Spinal cord (tissue), 9 donors: ENCODE measurements at regions not wholly inside any gene's neighbourhood (a gene's known extent, or its start where the extent isn't known, plus 50 kb on each side); places are given as distances from the start of the nearest gene placed in this dataset.

Experiments used
- DNase-seq, 6 donors: peaks; one replicate each; pipeline versions ENCODE4 v3.0.0 to v3.0.0-alpha.2; 2013 to 2015; ENCODE audit warnings: low spot score in 6 of 6, low read depth in 4 of 6
- H3K27ac ChIP-seq: one replicate; pipeline ENCODE4 v1.5.1; 2013; ENCODE audit warnings: low read depth, low read length, control low read depth
- H3K27me3 ChIP-seq: one replicate; pipeline ENCODE4 v1.6.1; 2013; ENCODE audit warnings: low read length; ENCODE audit not compliant: control insufficient read depth, insufficient read depth
- H3K36me3 ChIP-seq: one replicate; pipeline ENCODE4 v1.6.1; 2013; ENCODE audit warnings: low read length; ENCODE audit not compliant: control insufficient read depth, insufficient read depth
- H3K4me1 ChIP-seq: one replicate; pipeline ENCODE4 v1.6.1; 2013; ENCODE audit warnings: low read length; ENCODE audit not compliant: control insufficient read depth, insufficient read depth
- H3K4me3 ChIP-seq: one replicate; pipeline ENCODE4 v1.5.1; 2013; ENCODE audit warnings: low read depth, low read length, control low read depth
- H3K9me3 ChIP-seq: one replicate; pipeline ENCODE4 v1.6.1; 2013; ENCODE audit warnings: low read length; ENCODE audit not compliant: control insufficient read depth, insufficient read depth
- WGBS: methylation state at CpG from one replicate; pipeline ENCODE4 v1.1.5; 2013; ENCODE audit warnings: missing lambda C conversion rate; ENCODE audit not compliant: insufficient coverage; 5-methylcytosine and 5-hydroxymethylcytosine counted together
- donor health status: healthy.

DNA sequence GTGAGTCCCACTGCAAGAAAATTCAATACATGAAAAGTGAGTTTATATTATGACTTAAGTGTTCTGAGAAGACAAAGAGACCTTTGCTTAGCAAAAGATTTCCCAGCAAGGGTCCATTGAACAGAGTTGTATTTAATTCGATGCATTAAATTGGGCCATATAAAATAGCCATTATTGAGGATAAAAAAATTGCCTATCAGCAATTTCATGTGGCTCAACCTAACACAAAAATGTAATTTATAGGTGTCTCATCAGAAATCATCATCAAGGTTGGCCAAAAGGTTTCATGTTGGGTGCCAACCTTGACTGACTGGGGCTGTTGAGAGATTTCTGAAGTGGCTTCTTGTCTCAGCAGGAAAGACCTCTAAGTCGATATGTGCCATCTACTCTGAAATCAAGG is 84.8 kb upstream of the TOX3 start:
- H3K4me1 ChIP-seq: peaks cover 4% of the 10 kb centered on the region
- no peak for DNase-seq
- H3K36me3 ChIP-seq: no peaks in the 10 kb centered on the region
- no CpG with 5 or more reads among the region's 2 CpGs for WGBS
- no peak overlapping the region for H3K27ac ChIP-seq
- H3K4me3 ChIP-seq: no peak overlapping the region
- H3K27me3 ChIP-seq: no peaks in the 10 kb centered on the region
- H3K9me3 ChIP-seq: no peaks in the 10 kb centered on the region

DNA sequence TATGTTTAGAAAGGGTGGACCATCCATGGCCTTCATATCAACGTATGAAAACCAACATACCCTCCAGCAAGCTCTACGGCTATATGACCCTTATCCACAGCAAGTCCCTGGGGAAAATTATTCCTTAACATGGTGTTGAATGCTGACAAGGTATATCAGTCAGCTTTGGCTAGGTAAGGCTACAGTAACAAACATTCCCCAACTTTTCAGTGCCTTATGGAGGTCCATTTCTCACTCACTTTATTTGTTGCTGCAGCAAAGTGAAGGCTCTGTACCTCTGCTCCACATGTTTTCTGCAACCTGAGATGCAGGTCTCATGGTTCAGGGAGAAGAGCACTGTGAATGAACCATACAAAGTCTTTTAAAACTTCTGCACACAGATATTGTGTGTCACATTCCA is 83.8 kb upstream of the TOX3 start:
- no peak overlapping the region for H3K4me3 ChIP-seq
- no peaks in the 10 kb centered on the region for H3K9me3 ChIP-seq
- H3K27me3 ChIP-seq: no peaks in the 10 kb centered on the region
- no peak for DNase-seq
- peaks cover 4% of the 10 kb centered on the region for H3K4me1 ChIP-seq
- WGBS: no CpG with 5 or more reads among the region's 2 CpGs
- H3K27ac ChIP-seq: no peak overlapping the region
- no peaks in the 10 kb centered on the region for H3K36me3 ChIP-seq

DNA sequence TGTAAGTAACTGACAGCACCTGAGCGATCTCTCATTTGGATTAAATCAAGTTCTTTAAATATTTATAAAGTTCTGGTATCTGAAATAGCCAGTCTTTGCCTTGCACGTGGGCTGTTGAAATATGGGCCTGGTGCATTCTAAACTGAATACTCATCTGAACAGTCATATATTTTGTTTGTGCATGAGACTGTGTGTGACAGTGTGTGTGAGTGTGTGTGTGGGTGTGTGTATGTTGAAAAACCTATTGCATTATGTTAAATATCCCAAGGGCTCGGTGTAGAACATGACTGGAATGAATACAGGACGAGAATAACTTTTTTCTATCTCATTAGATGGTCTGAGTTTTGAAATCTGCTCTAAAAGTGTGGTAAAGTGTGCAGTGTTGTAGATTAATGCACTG is 82.4 kb upstream of the TOX3 start:
- Histone ChIP-seq H3K4me3 (no peak overlapping the region), H3K36me3 (no peaks in the 10 kb centered on the region), H3K27ac (no peak overlapping the region), H3K27me3 (no peaks in the 10 kb centered on the region), H3K9me3 (no peaks in the 10 kb centered on the region), H3K4me1 (peaks cover 4% of the 10 kb centered on the region)
- peak in 1 of 6 donors; percentile 47 for DNase-seq
- no CpG with 5 or more reads among the region's 4 CpGs for whole genome bisulfite sequencing

DNA sequence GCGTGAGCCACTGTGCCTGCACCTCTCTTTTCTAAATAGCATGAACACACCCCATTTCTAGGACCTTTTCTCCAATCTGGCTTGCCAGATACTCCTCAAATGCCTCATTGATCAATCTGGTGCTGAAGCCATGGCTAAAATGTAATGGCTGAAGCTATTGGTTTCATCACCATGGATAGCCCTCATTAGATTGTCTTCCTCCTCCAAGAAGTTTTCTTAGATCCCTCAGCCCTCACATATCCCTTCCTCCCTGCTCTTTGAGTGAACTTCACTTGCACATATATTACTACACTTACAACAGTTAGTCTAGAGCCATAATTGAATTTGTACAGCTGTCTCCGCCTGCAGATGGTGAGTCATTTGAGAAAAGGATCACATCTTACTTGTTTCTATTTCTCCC is 77.9 kb upstream of the TOX3 start:
- no peaks in the 10 kb centered on the region for H3K4me1 ChIP-seq
- DNase-seq: peak in 1 of 6 donors; percentile 12
- H3K4me3 ChIP-seq: no peak overlapping the region
- no peaks in the 10 kb centered on the region for H3K36me3 ChIP-seq
- no peaks in the 10 kb centered on the region for H3K27me3 ChIP-seq
- WGBS: 83% methylated on average over 1 of the region's 2 CpGs
- H3K9me3 ChIP-seq: no peaks in the 10 kb centered on the region
- no peak overlapping the region for H3K27ac ChIP-seq

DNA sequence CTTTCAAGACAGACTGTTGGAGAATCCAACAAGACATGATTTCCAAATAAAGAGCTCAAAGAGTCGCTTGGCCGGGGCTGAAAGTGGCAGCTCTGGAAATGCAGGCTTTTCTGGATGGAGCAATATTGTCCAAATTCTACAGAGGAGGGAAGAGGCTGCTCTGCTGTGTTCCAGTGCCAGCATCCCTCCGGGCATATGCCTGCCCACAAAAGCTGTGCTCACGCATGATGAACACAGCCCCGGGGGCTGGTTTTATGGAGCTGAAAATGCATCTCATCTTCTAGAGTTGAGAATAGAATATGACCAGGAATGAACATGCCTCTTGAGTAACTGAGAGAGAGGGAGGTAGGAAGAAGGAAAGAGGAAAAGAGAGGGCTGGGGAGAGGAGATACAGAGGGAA is 74.7 kb upstream of the TOX3 start:
- DNase-seq: peak in 1 of 6 donors; percentile 49
- H3K36me3 ChIP-seq: no peaks in the 10 kb centered on the region
- no peaks in the 10 kb centered on the region for H3K27me3 ChIP-seq
- no peaks in the 10 kb centered on the region for H3K4me1 ChIP-seq
- no peaks in the 10 kb centered on the region for H3K9me3 ChIP-seq
- H3K27ac ChIP-seq: no peak overlapping the region
- WGBS: 28% methylated on average over 5 of the region's 5 CpGs
- H3K4me3 ChIP-seq: no peak overlapping the region

DNA sequence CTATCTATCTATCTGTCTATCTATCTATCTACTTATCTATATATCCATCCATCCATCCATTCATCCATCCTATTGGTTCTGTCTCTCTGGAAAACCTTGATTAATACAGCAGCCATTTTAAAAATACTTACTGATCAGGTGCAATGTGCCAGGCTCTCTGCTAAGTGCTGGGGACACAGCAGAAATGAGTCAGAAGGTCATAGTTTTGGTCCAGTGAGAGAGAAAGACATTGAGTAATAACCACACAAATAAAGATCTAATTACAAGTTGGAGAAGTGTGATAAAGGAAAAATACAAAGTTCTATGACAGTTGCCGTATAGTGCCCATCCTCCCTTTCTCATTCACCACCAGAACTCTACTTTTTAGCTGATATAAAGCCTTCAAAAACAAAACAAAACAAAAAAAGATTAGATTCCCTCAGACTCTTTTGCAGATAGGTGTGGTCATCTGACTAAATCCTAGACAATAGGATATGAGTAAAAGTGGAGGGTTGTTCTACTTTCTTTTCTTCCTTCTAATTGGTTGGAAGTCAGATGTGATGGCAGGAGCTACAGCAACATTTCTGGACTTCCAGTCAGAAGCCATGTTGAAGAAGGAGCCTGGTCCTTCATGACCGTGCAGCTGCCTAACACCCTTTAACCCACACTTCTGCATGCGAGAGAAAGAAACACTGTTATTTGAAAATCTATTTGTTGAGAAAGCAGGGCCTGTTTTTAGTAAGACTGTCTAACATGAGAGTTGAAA is 72.0 kb upstream of the TOX3 start:
- WGBS: no CpG with 5 or more reads among the region's 3 CpGs
- no peak overlapping the region for H3K27ac ChIP-seq
- DNase-seq: no peak
- no peaks in the 10 kb centered on the region for H3K36me3 ChIP-seq
- H3K9me3 ChIP-seq: no peaks in the 10 kb centered on the region
- H3K27me3 ChIP-seq: no peaks in the 10 kb centered on the region
- H3K4me3 ChIP-seq: no peak overlapping the region
- no peaks in the 10 kb centered on the region for H3K4me1 ChIP-seq

DNA sequence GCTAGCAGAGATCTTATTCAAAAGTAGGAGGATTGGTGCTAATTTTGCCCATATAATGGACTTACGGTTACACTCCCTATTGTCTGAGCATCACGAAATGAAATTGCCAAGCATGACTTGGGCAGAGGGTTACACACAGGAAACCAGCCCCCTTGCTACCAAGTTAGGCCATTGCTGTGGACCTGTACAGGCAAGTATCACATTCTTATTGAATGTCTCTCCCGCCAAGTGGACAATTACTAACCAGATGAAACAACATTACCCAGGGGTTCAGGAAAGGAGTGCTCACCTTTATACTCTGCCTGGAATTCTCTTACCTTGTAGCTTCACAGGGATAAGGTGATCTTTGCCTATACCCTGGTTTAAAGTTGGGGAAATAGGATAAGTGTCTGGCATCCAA is 70.6 kb upstream of the TOX3 start:
- Histone ChIP-seq H3K36me3 (no peaks in the 10 kb centered on the region), H3K27me3 (no peaks in the 10 kb centered on the region), H3K4me3 (no peak overlapping the region), H3K9me3 (no peaks in the 10 kb centered on the region), H3K27ac (no peak overlapping the region), H3K4me1 (no peaks in the 10 kb centered on the region)
- 50% methylated on average over 2 of the region's 3 CpGs for WGBS
- DNase-seq: no peak

DNA sequence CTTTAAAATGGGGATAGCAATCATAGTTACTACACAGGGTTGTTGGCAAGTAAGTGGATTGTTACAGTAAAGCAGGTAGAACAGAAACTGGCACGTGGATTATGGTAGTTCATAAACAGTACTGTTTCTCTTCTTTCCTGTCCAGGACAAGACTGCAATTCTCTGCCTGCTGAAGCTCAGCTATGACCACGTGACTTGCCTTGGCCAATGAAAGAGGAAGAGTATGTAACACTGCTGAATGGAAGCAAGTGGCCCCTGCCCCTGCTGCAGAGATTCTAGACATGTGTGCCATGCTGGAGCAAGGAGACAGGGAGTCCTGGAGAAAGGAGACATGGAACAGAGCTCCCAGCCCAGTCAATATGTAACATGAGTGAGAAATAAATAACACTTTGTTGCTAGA is 66.6 kb upstream of the TOX3 start:
- no peak overlapping the region for H3K27ac ChIP-seq
- 100% methylated on average over 2 of the region's 2 CpGs for WGBS
- H3K27me3 ChIP-seq: no peaks in the 10 kb centered on the region

DNA sequence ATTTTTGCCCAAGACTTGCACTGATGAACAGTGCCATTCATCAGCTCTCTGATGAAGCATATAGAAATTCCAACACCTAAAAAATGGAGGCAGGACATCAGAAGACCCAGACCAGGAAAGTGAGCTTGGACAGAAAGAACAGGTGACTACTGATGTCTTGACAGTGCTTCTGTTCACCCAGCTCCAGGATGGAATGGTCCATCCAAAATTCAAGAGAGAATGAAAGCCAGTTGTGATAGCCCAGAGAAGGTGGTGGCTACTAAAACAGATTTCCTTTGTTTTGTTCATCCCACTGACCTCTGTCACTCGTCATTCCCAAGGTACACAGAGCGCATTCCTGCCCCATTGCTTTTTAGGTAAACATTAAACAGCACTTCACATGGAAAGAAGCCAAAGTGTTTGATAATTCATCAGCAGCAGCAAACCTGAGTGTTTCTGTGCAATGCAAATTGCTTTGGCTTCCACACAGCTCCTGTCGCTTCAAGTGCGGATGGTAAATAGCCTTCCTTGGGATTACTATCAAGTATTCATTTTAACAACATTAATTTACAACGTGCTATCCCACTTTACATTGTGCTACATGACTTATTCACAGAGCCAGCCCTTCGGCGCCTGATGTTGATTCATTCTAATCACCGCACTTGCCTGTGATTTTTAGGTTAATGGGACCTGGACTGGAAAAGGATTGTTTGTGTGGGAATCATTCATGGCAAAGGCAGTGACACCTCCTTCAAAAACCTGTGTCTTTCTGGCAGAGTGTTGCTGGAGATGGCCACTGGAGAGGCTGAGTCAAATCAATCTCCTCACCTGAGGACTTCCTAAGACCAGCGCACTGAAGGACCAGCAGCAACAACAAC is 65.1 kb upstream of the TOX3 start:
- WGBS: 51% methylated on average over 4 of the region's 9 CpGs
- Histone ChIP-seq H3K36me3 (no peaks in the 10 kb centered on the region), H3K27me3 (no peaks in the 10 kb centered on the region), H3K4me3 (no peak overlapping the region), H3K4me1 (no peaks in the 10 kb centered on the region), H3K27ac (no peak overlapping the region), H3K9me3 (no peaks in the 10 kb centered on the region)
- DNase-seq: peak in 1 of 6 donors; percentile 66

More for the DNA sequence above, 66.6 kb upstream of the TOX3 start:
- no peak for DNase-seq
- Histone ChIP-seq H3K4me3 (no peak overlapping the region), H3K36me3 (no peaks in the 10 kb centered on the region), H3K4me1 (no peaks in the 10 kb centered on the region), H3K9me3 (no peaks in the 10 kb centered on the region)

DNA sequence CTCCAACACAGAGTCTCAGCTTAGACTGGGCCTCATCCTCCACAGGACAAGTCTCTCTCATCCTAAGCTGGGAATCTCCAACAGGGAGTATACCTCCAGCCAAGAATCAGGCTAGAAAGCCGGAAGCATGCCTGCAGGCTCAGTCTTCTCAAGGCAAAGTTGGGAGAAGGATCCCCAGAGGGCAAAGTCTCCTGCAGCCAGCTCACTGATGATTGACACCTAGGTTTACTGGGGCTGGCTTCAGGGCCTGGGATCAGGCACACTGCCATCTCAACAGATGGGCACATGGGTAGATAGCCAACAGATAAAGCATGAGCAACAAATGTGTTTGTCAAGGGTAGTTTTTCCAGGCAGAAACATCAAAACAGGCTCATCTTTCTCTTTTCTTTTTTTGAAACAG is 56.1 kb upstream of the TOX3 start:
- H3K9me3 ChIP-seq: no peaks in the 10 kb centered on the region
- no peaks in the 10 kb centered on the region for H3K36me3 ChIP-seq
- H3K27me3 ChIP-seq: no peaks in the 10 kb centered on the region
- no peak overlapping the region for H3K4me3 ChIP-seq
- no peaks in the 10 kb centered on the region for H3K4me1 ChIP-seq
- WGBS: 87% methylated on average over 1 of the region's 1 CpG
- peak in 2 of 6 donors; percentile 16 to 57 for DNase-seq
- H3K27ac ChIP-seq: no peak overlapping the region
